ENCODE measurements at regions not wholly inside any gene's neighbourhood (a gene's known extent, or its start where the extent isn't known, plus 50 kb on each side); places are given as distances from the start of the nearest gene placed in this dataset.

DNA sequence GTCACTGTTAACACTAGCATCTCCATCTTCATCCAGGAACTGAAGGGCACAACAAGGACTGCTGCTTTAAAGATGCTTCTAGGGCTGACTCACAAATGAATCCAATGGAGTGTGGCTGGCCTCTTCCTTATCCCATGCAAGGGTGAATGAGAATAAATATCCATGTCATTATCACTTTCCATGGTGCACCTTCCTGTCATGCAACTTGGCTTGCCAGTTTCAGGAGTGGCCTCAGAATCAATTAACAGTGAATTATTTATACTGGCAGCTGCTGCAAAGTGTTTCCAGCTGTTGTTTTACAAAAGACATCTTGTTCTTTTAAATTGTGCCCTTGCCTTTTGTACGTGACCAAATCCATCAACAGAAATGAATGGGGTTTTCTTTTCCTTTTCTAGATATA is 499.3 kb upstream of the TMEM132C start:
- DNase-seq (ENCODE audit: low read depth in 1 of 2, low spot score in 1 of 2), result no peak
- no peak overlapping the region for H3K4me3 ChIP-seq (replicated peaks; ENCODE audit: insufficient read depth, low read length)
- H3K27ac ChIP-seq (replicated peaks), result no peak overlapping the region
- H3K27me3 ChIP-seq (ENCODE audit: insufficient read depth, poor library complexity, severe bottlenecking), result no peaks in the 10 kb centered on the region
- TF ChIP-seq POLR2AphosphoS5 (IDR thresholded peaks at IDR 0.05; ENCODE audit: low read depth) (no peak), SPI1 (IDR thresholded peaks at IDR 0.05; ENCODE audit: borderline replicate concordance, low read depth) (no peak), GABPA (IDR thresholded peaks at IDR 0.05; ENCODE audit: low read depth) (no peak)
- TF ChIP-seq, protein P1, sequence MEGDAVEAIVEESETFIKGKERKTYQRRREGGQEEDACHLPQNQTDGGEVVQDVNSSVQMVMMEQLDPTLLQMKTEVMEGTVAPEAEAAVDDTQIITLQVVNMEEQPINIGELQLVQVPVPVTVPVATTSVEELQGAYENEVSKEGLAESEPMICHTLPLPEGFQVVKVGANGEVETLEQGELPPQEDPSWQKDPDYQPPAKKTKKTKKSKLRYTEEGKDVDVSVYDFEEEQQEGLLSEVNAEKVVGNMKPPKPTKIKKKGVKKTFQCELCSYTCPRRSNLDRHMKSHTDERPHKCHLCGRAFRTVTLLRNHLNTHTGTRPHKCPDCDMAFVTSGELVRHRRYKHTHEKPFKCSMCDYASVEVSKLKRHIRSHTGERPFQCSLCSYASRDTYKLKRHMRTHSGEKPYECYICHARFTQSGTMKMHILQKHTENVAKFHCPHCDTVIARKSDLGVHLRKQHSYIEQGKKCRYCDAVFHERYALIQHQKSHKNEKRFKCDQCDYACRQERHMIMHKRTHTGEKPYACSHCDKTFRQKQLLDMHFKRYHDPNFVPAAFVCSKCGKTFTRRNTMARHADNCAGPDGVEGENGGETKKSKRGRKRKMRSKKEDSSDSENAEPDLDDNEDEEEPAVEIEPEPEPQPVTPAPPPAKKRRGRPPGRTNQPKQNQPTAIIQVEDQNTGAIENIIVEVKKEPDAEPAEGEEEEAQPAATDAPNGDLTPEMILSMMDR (IDR thresholded peaks at IDR 0.05; ENCODE audit: insufficient read depth, low read length), result no peak
- TF ChIP-seq, protein P2, sequence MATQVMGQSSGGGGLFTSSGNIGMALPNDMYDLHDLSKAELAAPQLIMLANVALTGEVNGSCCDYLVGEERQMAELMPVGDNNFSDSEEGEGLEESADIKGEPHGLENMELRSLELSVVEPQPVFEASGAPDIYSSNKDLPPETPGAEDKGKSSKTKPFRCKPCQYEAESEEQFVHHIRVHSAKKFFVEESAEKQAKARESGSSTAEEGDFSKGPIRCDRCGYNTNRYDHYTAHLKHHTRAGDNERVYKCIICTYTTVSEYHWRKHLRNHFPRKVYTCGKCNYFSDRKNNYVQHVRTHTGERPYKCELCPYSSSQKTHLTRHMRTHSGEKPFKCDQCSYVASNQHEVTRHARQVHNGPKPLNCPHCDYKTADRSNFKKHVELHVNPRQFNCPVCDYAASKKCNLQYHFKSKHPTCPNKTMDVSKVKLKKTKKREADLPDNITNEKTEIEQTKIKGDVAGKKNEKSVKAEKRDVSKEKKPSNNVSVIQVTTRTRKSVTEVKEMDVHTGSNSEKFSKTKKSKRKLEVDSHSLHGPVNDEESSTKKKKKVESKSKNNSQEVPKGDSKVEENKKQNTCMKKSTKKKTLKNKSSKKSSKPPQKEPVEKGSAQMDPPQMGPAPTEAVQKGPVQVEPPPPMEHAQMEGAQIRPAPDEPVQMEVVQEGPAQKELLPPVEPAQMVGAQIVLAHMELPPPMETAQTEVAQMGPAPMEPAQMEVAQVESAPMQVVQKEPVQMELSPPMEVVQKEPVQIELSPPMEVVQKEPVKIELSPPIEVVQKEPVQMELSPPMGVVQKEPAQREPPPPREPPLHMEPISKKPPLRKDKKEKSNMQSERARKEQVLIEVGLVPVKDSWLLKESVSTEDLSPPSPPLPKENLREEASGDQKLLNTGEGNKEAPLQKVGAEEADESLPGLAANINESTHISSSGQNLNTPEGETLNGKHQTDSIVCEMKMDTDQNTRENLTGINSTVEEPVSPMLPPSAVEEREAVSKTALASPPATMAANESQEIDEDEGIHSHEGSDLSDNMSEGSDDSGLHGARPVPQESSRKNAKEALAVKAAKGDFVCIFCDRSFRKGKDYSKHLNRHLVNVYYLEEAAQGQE (IDR thresholded peaks at IDR 0.05; ENCODE audit: insufficient replicate concordance, low read depth), result no peak

DNA sequence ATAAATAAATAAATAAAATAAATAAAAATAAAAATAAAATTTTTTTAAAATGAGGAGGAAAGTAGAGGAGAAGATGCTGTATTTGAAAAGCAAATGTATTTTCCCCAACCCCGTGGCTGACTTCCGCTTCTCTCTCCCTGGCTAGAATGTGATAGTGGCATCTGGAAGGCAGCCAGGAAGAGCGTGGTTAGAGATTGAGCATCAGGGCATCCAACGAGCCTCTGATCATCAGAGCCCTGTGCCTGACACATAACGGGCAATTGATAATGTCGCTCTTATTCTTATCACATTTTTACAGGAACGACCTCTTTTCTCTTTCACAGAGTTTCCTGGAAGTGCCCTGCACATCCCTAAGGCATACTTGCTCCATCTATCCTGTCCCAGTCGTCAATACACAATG is 496.9 kb upstream of the TMEM132C start:
- Histone ChIP-seq H3K4me3 (replicated peaks; ENCODE audit: insufficient read depth, low read length) (no peak overlapping the region), H3K27ac (replicated peaks) (no peak overlapping the region), H3K27me3 (ENCODE audit: insufficient read depth, poor library complexity, severe bottlenecking) (no peaks in the 10 kb centered on the region)
- TF ChIP-seq SPI1 (IDR thresholded peaks at IDR 0.05; ENCODE audit: borderline replicate concordance, low read depth) (no peak), POLR2AphosphoS5 (IDR thresholded peaks at IDR 0.05; ENCODE audit: low read depth) (no peak), GABPA (IDR thresholded peaks at IDR 0.05; ENCODE audit: low read depth) (no peak)
- TF ChIP-seq, protein P1 (IDR thresholded peaks at IDR 0.05; ENCODE audit: insufficient read depth, low read length), result no peak
- TF ChIP-seq, protein P2 (IDR thresholded peaks at IDR 0.05; ENCODE audit: insufficient replicate concordance, low read depth), result no peak
- peak in 1 of 2 experiments; percentile 10 for DNase-seq (ENCODE audit: low read depth in 1 of 2, low spot score in 1 of 2)

DNA sequence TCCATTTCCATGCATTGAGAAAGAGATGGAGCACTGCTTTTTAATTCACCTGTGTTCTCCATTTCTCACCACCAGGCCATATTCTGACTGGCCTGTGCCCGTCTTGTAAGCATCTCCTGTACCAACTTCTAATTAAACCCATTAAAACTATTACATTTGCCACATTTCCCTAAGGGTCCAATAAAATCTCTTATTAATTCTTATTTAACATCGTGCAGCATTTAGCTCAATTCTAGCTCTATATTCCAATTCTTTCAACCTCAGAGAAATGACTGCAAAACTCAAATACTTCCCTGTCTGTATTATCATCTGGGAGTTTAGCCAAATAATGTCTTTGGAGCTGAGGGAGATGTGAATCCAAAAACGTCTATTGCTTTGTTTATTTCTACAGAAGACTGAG is 495.4 kb upstream of the TMEM132C start:
- Histone ChIP-seq H3K27me3 (ENCODE audit: insufficient read depth, poor library complexity, severe bottlenecking) (no peaks in the 10 kb centered on the region), H3K4me3 (replicated peaks; ENCODE audit: insufficient read depth, low read length) (no peak overlapping the region), H3K27ac (replicated peaks) (no peak overlapping the region)
- TF ChIP-seq POLR2AphosphoS5 (IDR thresholded peaks at IDR 0.05; ENCODE audit: low read depth) (no peak), SPI1 (IDR thresholded peaks at IDR 0.05; ENCODE audit: borderline replicate concordance, low read depth) (no peak), GABPA (IDR thresholded peaks at IDR 0.05; ENCODE audit: low read depth) (no peak)
- TF ChIP-seq, protein P1 (IDR thresholded peaks at IDR 0.05; ENCODE audit: insufficient read depth, low read length), result no peak
- TF ChIP-seq, protein P2 (IDR thresholded peaks at IDR 0.05; ENCODE audit: insufficient replicate concordance, low read depth), result no peak
- DNase-seq (ENCODE audit: low read depth in 1 of 2, low spot score in 1 of 2), result no peak

Measured in HL-60 (cell line).